ENCODE measurements at regions not wholly inside any gene's neighbourhood (a gene's known extent, or its start where the extent isn't known, plus 50 kb on each side); places are given as distances from the start of the nearest gene placed in this dataset.
A peak's percentile ranks its signal among the peaks of the same experiment; 100 is the strongest.

DNA sequence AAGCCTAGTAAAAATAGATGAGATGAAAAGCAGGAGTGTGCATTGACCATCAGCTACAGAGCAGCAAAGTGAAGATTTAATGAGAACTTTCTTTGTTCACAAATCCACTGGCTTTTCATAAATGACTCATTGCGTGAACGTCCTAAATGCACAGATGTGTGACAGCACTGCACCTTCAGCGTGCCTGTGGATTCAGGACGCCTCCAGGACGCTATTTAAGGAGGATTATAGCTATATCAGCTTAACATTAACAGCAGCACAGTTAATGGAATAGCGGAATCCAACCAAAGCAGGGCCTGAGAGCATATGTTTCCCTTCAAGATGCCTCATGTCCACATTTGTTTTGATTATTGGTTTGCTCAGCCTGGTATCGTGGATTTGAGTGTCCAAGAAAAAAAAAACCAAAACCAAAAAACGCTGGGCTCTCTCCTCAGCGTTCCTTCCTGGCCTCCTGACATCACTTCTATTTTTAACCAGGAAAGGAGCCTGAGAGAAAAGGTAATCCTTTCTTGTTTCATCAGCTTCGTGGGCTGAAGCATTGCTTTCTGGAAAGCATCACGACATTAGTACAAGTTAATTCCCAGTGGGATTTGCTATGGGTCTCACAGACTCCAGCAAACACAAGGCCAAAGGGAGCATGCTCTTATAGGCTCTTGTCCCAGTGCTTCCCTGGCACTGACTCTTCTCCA, 447.0 kb upstream of the SMIM21 start:
- H3K9me3 ChIP-seq (replicated peaks) = no peaks in the 10 kb centered on the region
- H3K27ac ChIP-seq = no peak overlapping the region
- no peak overlapping the region for H3K4me3 ChIP-seq
- no peak for DNase-seq
- no peaks in the 10 kb centered on the region for H3K36me3 ChIP-seq
- H3K27me3 ChIP-seq = no peaks in the 10 kb centered on the region
- H3K4me1 ChIP-seq = no peaks in the 10 kb centered on the region

DNA sequence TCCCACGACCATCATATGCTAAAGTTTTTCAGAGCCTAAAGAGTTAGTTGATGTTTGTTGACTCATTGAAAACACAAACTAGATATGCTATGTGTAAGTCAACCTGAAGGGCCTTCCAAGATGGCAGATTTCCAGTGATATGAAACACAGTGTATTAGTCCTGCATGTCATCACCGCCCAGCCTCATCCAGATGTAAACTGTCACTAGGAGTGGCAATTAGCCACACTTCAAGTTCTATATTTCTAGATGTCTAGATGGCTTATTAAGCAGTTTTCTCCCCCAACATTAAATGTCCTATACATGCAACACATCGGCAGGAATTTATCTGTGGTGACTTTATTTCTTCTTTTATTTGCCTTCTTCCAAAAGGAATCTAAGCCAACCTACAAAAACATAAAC, 444.1 kb upstream of the SMIM21 start:
- no peak overlapping the region for H3K27ac ChIP-seq
- H3K36me3 ChIP-seq = no peaks in the 10 kb centered on the region
- DNase-seq = no peak
- H3K27me3 ChIP-seq = no peaks in the 10 kb centered on the region
- no peaks in the 10 kb centered on the region for H3K9me3 ChIP-seq (replicated peaks)
- no peak overlapping the region for H3K4me3 ChIP-seq
- no peaks in the 10 kb centered on the region for H3K4me1 ChIP-seq

DNA sequence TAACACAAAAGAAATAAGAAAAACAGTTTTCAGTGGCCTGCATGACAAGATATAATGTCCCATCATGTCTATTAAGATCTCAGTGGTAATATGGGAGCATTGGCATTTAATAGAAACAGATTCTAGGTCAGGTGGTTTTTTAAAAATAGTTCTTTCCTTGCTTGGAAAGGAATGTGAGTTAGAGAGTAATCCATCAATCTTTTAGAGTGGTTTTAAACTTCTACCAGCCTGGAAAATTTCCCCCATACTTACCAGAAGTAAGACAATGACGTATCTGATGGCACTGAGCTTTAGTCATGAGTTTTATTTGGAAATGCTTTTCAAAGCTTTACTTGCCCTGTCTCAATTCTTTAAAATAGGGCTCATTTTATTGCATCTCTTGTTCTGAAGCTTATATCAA, 441.7 kb upstream of the SMIM21 start:
- Histone ChIP-seq H3K27me3 (no peaks in the 10 kb centered on the region), H3K4me3 (no peak overlapping the region), H3K9me3 (replicated peaks) (no peaks in the 10 kb centered on the region), H3K4me1 (no peaks in the 10 kb centered on the region), H3K36me3 (no peaks in the 10 kb centered on the region), H3K27ac (no peak overlapping the region)
- DNase-seq = no peak

DNA sequence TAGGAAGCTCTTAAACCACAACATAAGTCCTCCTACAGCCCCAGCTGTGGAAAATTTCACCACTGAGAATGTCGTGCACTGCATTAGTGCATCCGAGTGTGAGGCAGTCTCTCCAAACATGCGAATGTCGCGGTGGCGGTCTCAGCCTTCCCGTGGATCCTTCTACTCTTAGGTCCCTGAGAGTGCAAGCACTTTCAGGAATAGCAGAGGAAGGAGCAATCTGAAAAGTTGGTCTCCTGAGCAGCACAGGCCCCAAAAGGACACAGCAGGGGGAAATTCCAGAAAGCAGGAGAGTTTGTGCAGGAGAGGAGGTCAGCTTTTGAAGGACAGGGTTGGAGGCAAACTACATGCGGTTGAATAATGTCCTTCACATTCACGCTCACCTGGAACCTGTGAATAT, 440.5 kb upstream of the SMIM21 start:
- H3K4me3 ChIP-seq = no peak overlapping the region
- no peaks in the 10 kb centered on the region for H3K4me1 ChIP-seq
- H3K9me3 ChIP-seq (replicated peaks) = no peaks in the 10 kb centered on the region
- H3K27me3 ChIP-seq = no peaks in the 10 kb centered on the region
- no peak for DNase-seq
- H3K27ac ChIP-seq = no peak overlapping the region
- H3K36me3 ChIP-seq = no peaks in the 10 kb centered on the region

DNA sequence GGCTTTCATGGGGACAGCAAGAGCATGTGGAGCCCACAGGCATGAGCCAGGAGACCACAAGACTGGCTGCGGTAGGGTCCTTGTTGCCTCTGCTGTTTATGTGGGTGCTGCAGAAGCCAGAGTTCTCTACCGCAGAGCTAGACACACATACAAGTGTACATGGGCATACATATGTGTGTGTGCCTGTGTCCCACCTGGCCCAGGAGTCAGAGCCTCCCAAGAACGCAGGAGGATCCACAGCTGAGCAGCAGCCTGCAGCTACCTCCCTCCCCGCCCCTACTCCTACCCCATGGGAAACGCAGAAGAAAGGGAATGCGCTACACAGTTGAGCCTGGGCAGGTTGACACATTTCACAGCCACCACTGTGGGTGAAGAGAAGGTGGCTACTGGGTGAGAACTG, 438.1 kb upstream of the SMIM21 start:
- Histone ChIP-seq H3K36me3 (no peaks in the 10 kb centered on the region), H3K27me3 (no peaks in the 10 kb centered on the region), H3K9me3 (replicated peaks) (no peaks in the 10 kb centered on the region), H3K27ac (no peak overlapping the region), H3K4me3 (no peak overlapping the region), H3K4me1 (no peaks in the 10 kb centered on the region)
- no peak for DNase-seq

DNA sequence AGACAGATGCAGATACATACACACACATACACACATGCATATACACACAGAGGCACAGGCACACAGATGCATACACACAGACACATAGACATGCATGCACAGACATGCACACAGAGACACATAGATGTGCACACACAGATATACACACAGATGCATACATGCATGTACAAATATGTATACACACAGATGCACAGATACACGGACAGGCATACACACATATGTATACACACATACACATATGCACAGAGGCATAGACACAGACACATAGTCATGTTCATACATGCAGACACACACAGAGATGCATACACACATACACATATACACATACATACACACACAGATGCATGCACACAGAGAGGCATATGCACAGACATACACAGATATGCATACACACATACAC, 437.3 kb upstream of the SMIM21 start:
- Histone ChIP-seq H3K9me3 (replicated peaks) (no peaks in the 10 kb centered on the region), H3K4me1 (no peaks in the 10 kb centered on the region), H3K27ac (no peak overlapping the region), H3K27me3 (no peaks in the 10 kb centered on the region), H3K4me3 (no peak overlapping the region), H3K36me3 (no peaks in the 10 kb centered on the region)
- no peak for DNase-seq

DNA sequence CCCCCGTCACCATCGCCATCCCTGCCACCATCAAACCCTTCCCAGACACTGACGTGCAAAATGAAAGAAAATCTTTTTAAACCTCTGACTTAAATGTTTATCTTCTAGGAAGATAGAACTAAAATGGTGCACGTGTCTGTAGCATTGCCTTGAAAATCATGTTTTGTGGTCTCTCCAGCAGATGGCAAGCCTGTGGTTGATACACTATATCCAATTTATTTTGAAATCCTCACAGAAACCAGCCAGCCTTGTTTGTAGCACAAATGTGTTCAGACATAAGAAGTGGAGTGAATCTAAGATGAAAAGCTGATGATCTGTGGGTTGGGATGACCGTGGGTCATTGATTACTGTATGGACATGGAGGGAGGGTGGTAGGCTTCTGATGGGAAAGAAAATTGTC, 436.2 kb upstream of the SMIM21 start:
- H3K27ac ChIP-seq = no peak overlapping the region
- DNase-seq = no peak
- H3K4me3 ChIP-seq = no peak overlapping the region
- H3K4me1 ChIP-seq = no peaks in the 10 kb centered on the region
- no peaks in the 10 kb centered on the region for H3K9me3 ChIP-seq (replicated peaks)
- no peaks in the 10 kb centered on the region for H3K36me3 ChIP-seq
- no peaks in the 10 kb centered on the region for H3K27me3 ChIP-seq

DNA sequence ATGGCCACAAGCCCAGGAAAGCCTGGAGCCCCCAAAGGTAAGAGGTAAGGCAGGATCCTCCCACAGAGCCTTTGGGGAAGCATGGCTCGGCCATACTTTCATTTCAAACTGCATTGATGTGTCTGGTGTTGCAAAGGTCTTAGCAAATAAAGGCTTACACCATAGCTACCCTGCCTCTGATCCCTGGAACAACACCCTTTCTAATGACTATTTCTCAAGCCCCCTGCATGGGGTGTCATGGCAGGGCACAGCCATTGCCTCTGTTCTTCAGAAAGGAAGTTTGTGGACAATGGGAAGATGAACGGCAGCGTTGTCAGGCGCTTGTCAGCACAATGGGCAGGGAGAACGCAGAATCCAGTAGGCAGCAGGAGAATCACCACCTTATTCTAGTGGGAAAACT, 435.0 kb upstream of the SMIM21 start:
- DNase-seq = no peak
- no peaks in the 10 kb centered on the region for H3K36me3 ChIP-seq
- no peaks in the 10 kb centered on the region for H3K4me1 ChIP-seq
- no peak overlapping the region for H3K4me3 ChIP-seq
- H3K27me3 ChIP-seq = no peaks in the 10 kb centered on the region
- no peak overlapping the region for H3K27ac ChIP-seq
- no peaks in the 10 kb centered on the region for H3K9me3 ChIP-seq (replicated peaks)

DNA sequence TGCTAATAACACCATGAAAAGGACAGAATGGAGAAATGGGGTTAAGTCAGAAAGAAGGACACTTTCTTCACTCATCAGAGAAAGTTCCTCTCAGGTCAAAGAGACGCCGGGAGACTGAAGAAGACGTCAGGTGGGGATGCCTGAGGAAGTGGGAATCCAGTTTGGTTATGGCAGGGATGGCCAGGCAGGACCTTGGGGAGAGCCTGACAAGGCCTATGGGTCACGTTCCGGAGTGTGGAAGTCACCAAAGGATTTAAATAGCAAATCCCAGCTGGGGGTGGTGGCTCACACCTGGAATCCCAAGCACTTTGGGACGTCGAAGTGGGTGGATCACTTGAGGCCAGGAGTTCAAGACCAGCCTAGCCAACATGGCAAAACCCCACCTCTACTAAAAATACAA, 432.7 kb upstream of the SMIM21 start:
- DNase-seq = no peak
- Histone ChIP-seq H3K9me3 (replicated peaks) (no peaks in the 10 kb centered on the region), H3K4me3 (no peak overlapping the region), H3K4me1 (no peaks in the 10 kb centered on the region), H3K27ac (no peak overlapping the region), H3K27me3 (no peaks in the 10 kb centered on the region), H3K36me3 (no peaks in the 10 kb centered on the region)

DNA sequence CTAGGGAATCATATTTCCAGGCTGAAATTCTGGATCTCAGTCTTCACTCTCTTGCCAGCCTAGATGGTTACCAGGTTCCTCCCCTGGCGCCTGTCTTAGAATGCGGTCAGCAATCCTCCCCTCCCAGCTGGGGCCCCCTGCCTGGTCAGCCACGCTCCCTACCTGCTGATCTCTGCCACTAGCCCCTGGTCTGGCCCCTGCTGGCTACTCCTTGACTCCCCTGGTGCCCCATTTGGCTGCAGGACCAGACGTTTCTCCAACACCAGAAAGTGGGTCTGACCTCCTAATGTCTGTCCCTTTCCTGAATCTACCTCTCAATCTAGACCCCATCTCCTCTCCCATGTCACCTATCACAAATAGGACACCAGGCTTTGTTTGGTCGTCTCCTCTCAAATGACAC, 432.0 kb upstream of the SMIM21 start:
- Histone ChIP-seq H3K4me3 (no peak overlapping the region), H3K27me3 (no peaks in the 10 kb centered on the region), H3K9me3 (replicated peaks) (no peaks in the 10 kb centered on the region), H3K4me1 (no peaks in the 10 kb centered on the region), H3K27ac (no peak overlapping the region), H3K36me3 (no peaks in the 10 kb centered on the region)
- no peak for DNase-seq

DNA sequence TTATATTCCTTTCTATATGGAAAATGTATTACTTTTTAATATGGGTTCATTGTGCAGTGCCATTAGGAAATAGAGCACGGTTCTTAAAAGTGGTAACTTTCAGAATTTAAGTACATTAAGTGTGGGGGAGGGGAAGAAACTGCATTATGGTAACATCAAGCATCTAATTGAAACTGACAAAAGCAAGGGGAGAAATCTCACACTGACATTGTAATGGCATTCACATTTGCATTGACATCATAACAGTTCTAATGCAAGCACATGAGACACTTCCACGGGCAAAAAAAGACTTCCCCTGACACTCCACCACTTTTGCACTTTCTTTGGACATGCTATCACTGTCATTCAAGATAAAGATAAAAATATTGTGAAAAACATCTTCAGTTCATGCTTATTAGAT, 431.3 kb upstream of the SMIM21 start:
- H3K9me3 ChIP-seq (replicated peaks) = no peaks in the 10 kb centered on the region
- no peaks in the 10 kb centered on the region for H3K27me3 ChIP-seq
- no peak overlapping the region for H3K27ac ChIP-seq
- H3K36me3 ChIP-seq = no peaks in the 10 kb centered on the region
- H3K4me1 ChIP-seq = no peaks in the 10 kb centered on the region
- DNase-seq = no peak
- no peak overlapping the region for H3K4me3 ChIP-seq

DNA sequence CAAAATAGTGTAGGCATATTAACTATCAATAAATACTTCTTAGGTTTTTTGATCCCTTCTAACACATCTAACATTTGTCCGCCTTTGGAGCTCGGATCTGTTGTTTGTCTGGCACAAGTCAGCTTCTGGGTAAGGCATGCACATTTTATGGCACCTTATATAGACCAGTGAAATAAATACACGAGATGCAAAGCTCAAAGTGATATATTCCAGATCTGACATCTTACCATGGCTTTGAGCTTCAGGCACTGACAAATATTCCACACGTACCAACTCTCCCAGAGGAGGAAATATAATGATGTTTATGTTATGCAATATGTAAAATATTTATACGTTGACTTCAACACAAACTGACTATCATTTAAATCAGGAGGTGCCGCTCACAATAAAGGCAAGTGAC, 430.1 kb upstream of the SMIM21 start:
- no peak overlapping the region for H3K27ac ChIP-seq
- no peaks in the 10 kb centered on the region for H3K36me3 ChIP-seq
- DNase-seq = no peak
- no peaks in the 10 kb centered on the region for H3K9me3 ChIP-seq (replicated peaks)
- no peaks in the 10 kb centered on the region for H3K4me1 ChIP-seq
- H3K4me3 ChIP-seq = no peak overlapping the region
- H3K27me3 ChIP-seq = no peaks in the 10 kb centered on the region

DNA sequence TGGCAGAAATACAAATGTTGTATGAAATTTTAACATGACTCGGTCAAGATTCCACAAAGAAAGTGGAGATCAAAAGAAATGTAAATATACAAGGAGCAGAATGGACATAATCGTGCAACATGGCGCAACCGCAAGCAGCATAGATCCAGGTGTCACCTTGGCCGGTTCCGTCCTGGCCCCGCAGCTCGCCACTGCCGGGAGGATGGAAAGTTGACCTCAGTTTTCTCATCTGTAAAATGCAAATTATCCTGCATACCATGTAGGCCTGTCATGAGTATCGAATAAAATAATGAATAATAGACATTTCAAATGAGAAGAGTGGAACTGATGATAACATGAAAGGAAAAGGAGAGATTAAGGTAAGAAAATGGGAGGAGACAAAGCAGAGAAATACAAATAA, 427.3 kb upstream of the SMIM21 start:
- Histone ChIP-seq H3K27ac (no peak overlapping the region), H3K36me3 (no peaks in the 10 kb centered on the region), H3K27me3 (no peaks in the 10 kb centered on the region), H3K9me3 (replicated peaks) (no peaks in the 10 kb centered on the region), H3K4me1 (no peaks in the 10 kb centered on the region), H3K4me3 (no peak overlapping the region)
- no peak for DNase-seq

DNA sequence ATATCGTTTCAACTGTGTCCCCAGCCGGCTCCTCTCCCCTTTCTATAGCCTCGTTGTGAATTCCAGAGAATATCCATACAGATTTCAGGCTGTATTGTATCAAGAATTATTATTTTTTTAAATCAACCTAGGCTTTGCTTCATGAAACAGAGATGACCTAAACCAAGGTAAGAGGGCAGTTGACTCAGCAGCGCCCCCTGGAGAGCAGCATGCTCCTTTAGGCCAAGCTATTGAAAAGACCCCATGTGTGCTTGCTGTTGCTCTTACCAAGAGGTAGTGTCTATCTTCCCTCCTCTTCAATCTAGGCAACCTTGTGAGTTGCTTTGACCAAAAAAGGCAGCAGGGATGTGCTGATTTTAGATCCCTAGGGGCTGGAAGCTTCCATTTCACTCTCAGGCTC, 426.7 kb upstream of the SMIM21 start:
- Histone ChIP-seq H3K27me3 (no peaks in the 10 kb centered on the region), H3K4me1 (no peaks in the 10 kb centered on the region), H3K27ac (no peak overlapping the region), H3K4me3 (no peak overlapping the region), H3K36me3 (no peaks in the 10 kb centered on the region), H3K9me3 (replicated peaks) (no peaks in the 10 kb centered on the region)
- peak; percentile 18 to 58 for DNase-seq

DNA sequence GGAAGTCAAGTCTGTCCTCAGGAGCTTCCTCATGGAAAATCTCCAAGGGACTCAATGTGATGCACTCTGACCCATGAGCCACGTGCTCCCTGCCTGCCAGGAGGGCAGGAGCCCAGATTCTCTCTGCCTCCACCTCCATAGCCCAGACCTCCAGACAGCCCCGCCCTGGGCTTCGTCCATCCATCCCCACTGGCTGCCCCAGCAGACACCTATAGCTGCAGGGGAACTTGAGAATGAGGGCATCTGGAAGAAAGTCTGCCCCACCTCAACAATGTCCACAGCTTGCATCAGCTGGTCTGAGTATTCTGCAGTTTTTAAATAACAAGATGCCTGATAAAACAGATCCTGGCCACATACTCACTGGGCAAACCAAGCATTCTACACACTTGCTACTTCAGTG, 418.8 kb upstream of the SMIM21 start:
- no peak for DNase-seq
- H3K27ac ChIP-seq = no peak overlapping the region
- H3K27me3 ChIP-seq = no peaks in the 10 kb centered on the region
- no peak overlapping the region for H3K4me3 ChIP-seq
- H3K36me3 ChIP-seq = no peaks in the 10 kb centered on the region
- no peaks in the 10 kb centered on the region for H3K9me3 ChIP-seq (replicated peaks)
- H3K4me1 ChIP-seq = no peaks in the 10 kb centered on the region

DNA sequence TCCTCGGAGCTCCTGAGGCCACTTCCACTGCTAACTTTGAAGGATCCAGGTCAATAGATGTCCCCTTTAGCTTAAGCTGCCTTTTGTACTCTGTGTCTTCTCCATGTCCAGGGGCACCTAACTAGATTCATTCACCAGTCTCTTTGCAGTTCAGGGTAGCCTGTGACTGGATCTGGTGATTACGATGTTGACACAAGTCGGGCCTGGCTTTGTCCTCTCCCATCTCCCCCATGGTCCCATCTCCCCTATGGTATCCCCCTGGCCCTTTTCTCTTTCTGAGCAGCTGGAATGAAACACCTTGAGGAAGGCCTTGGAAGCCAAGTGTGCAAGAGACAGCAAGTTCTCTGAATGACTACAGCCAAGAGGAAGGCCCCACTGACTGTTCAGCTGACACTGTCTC, 417.9 kb upstream of the SMIM21 start:
- Histone ChIP-seq H3K27me3 (no peaks in the 10 kb centered on the region), H3K4me3 (no peak overlapping the region), H3K4me1 (no peaks in the 10 kb centered on the region), H3K27ac (no peak overlapping the region), H3K36me3 (no peaks in the 10 kb centered on the region), H3K9me3 (replicated peaks) (no peaks in the 10 kb centered on the region)
- no peak for DNase-seq

Measured in SJCRH30 (cell line).